ENCODE measurements at regions not wholly inside any gene's neighbourhood (a gene's known extent, or its start where the extent isn't known, plus 50 kb on each side); places are given as distances from the start of the nearest gene placed in this dataset.

GRCh38 chr3:72042397-72043203, 257.7 kb upstream of the PROK2 start:
- no peak overlapping the region for H3K4me2 ChIP-seq (ENCODE audit: low read depth, low read length, poor library complexity, severe bottlenecking)
- H3K9me3 ChIP-seq (ENCODE audit: insufficient read depth, low read length) = no peaks in the 10 kb centered on the region
- H3K27ac ChIP-seq (ENCODE audit: low read depth, low read length) = no peak overlapping the region
- no peak overlapping the region for H3K4me3 ChIP-seq (ENCODE audit: insufficient read depth, low read length, poor library complexity, severe bottlenecking)
- no peak for TF ChIP-seq CTCF (IDR thresholded peaks at IDR 0.05; ENCODE audit: insufficient read depth, low read length, poor library complexity, severe bottlenecking)
- TF ChIP-seq EZH2phosphoT487 (conservative IDR thresholded peaks at IDR 0.05; ENCODE audit: low read length) = no peak
- no peaks in the 10 kb centered on the region for H3K9me2 ChIP-seq (replicated peaks; ENCODE audit: insufficient read depth, low read length)
- no peaks in the 10 kb centered on the region for H3K79me2 ChIP-seq (ENCODE audit: insufficient read depth, low read length)
- H3K27me3 ChIP-seq (ENCODE audit: low read length) = no peaks in the 10 kb centered on the region
- H3K36me3 ChIP-seq (ENCODE audit: low read length) = no peaks in the 10 kb centered on the region
- H2AFZ ChIP-seq (ENCODE audit: low read depth, low read length, severe bottlenecking) = no peak overlapping the region
- H3K9ac ChIP-seq (ENCODE audit: low read length) = no peak overlapping the region
- no peaks in the 10 kb centered on the region for H4K20me1 ChIP-seq (ENCODE audit: low read depth, low read length)
- no peaks in the 10 kb centered on the region for H3F3A ChIP-seq (ENCODE audit: insufficient read depth)

GRCh38 chr3:72041511-72041910, 256.6 kb upstream of the PROK2 start:
- no peak overlapping the region for H3K4me2 ChIP-seq (ENCODE audit: low read depth, low read length, poor library complexity, severe bottlenecking)
- no peak overlapping the region for H2AFZ ChIP-seq (ENCODE audit: low read depth, low read length, severe bottlenecking)
- H3K9ac ChIP-seq (ENCODE audit: low read length) = no peak overlapping the region
- no peak overlapping the region for H3K4me3 ChIP-seq (ENCODE audit: insufficient read depth, low read length, poor library complexity, severe bottlenecking)
- H3K27me3 ChIP-seq (ENCODE audit: low read length) = no peaks in the 10 kb centered on the region
- H3K9me3 ChIP-seq (ENCODE audit: insufficient read depth, low read length) = no peaks in the 10 kb centered on the region
- H3K9me2 ChIP-seq (replicated peaks; ENCODE audit: insufficient read depth, low read length) = no peaks in the 10 kb centered on the region
- no peaks in the 10 kb centered on the region for H3K36me3 ChIP-seq (ENCODE audit: low read length)
- H4K20me1 ChIP-seq (ENCODE audit: low read depth, low read length) = no peaks in the 10 kb centered on the region
- TF ChIP-seq EZH2phosphoT487 (conservative IDR thresholded peaks at IDR 0.05; ENCODE audit: low read length) (no peak), CTCF (IDR thresholded peaks at IDR 0.05; ENCODE audit: insufficient read depth, low read length, poor library complexity, severe bottlenecking) (no peak)
- no peaks in the 10 kb centered on the region for H3K79me2 ChIP-seq (ENCODE audit: insufficient read depth, low read length)
- no peaks in the 10 kb centered on the region for H3F3A ChIP-seq (ENCODE audit: insufficient read depth)
- no peak overlapping the region for H3K27ac ChIP-seq (ENCODE audit: low read depth, low read length)

GRCh38 chr3:72041076-72041475, 256.1 kb upstream of the PROK2 start:
- no peak for TF ChIP-seq EZH2phosphoT487 (conservative IDR thresholded peaks at IDR 0.05; ENCODE audit: low read length)
- TF ChIP-seq CTCF (IDR thresholded peaks at IDR 0.05; ENCODE audit: insufficient read depth, low read length, poor library complexity, severe bottlenecking) = no peak
- H3K27me3 ChIP-seq (ENCODE audit: low read length) = no peaks in the 10 kb centered on the region
- H4K20me1 ChIP-seq (ENCODE audit: low read depth, low read length) = no peaks in the 10 kb centered on the region
- H3K9me2 ChIP-seq (replicated peaks; ENCODE audit: insufficient read depth, low read length) = no peaks in the 10 kb centered on the region
- no peaks in the 10 kb centered on the region for H3K79me2 ChIP-seq (ENCODE audit: insufficient read depth, low read length)
- H3F3A ChIP-seq (ENCODE audit: insufficient read depth) = no peaks in the 10 kb centered on the region
- H3K9me3 ChIP-seq (ENCODE audit: insufficient read depth, low read length) = no peaks in the 10 kb centered on the region
- no peak overlapping the region for H3K27ac ChIP-seq (ENCODE audit: low read depth, low read length)
- H2AFZ ChIP-seq (ENCODE audit: low read depth, low read length, severe bottlenecking) = no peak overlapping the region
- H3K36me3 ChIP-seq (ENCODE audit: low read length) = no peaks in the 10 kb centered on the region
- H3K9ac ChIP-seq (ENCODE audit: low read length) = no peak overlapping the region
- no peak overlapping the region for H3K4me3 ChIP-seq (ENCODE audit: insufficient read depth, low read length, poor library complexity, severe bottlenecking)
- no peak overlapping the region for H3K4me2 ChIP-seq (ENCODE audit: low read depth, low read length, poor library complexity, severe bottlenecking)

Measured in SU-DHL-6 (cell line).